GM19438 (cell line): ENCODE measurements at regions not wholly inside any gene's neighbourhood (a gene's known extent, or its start where the extent isn't known, plus 50 kb on each side); places are given as distances from the start of the nearest gene placed in this dataset.

Experiments used
- ATAC-seq: cut with Tn5 transposase; IDR thresholded peaks from one replicate; pipeline ENCODE4 v1.9.1; 2021; ENCODE audit warnings: low read depth; ENCODE audit not compliant: unreplicated experiment

- no peak for ATAC-seq
Observed at GRCh38 chr17:65278820-65279184, 141.6 kb downstream of the RGS9 start.

- ATAC-seq: no peak
Observed at GRCh38 chr17:65278050-65278819, 141.1 kb downstream of the RGS9 start.

GRCh38 chr17:65277576-65277975 lies 140.4 kb downstream of the RGS9 start:
- no peak for ATAC-seq
